IMR-90 (cell line): ENCODE measurements at regions not wholly inside any gene's neighbourhood (a gene's known extent, or its start where the extent isn't known, plus 50 kb on each side); places are given as distances from the start of the nearest gene placed in this dataset.
A peak's percentile ranks its signal among the peaks of the same experiment; 100 is the strongest.

Experiments
- ATAC-seq: fragments of 200-7000 bp; cut with Tn5 transposase; 2 replicates; pipeline ENCODE4 v1.9.1; 2020; ENCODE audit warnings: low read depth, mild to moderate bottlenecking, moderate library complexity
- BruUV-seq: library from RNA; stranded (reverse); fragments of 400-500 nt; replicated peaks from 2 replicates; lab custom pipeline; 2021; lab: Mats Ljungman, UMichigan
- CTCF ChIA-PET: fragments of 300-600 bp; formaldehyde crosslinking; extraction: SDS; loops from one replicate; lab custom pipeline; 2021; ENCODE audit warnings: antibody characterized with exemption; lab: Yijun Ruan, JAX
- POLR2A ChIA-PET: fragments of 300-600 bp; sonication (Branson Sonifier 250); formaldehyde crosslinking; loops from one replicate; lab custom pipeline; 2022; ENCODE audit warnings: antibody characterized with exemption; ENCODE audit not compliant: unreplicated experiment; lab: Charles Lee
- DNase-seq: peaks from one replicate; pipeline ENCODE4 v3.0.0; 2013
- H2AFZ ChIP-seq: replicated peaks from 2 replicates; pipeline ENCODE3; 2013; ENCODE audit warnings: low read length, mild to moderate bottlenecking; ENCODE audit not compliant: poor library complexity
- H2AK5ac ChIP-seq: 2 replicates; pipeline ENCODE4 v1.6.1; 2013; ENCODE audit warnings: low read depth, low read length, inconsistent platforms
- H2AK9ac ChIP-seq: replicated peaks from 2 replicates; pipeline ENCODE3; 2013; ENCODE audit warnings: mild to moderate bottlenecking, low read depth, low read length, moderate library complexity; ENCODE audit not compliant: poor library complexity
- H2BK120ac ChIP-seq: 2 replicates; pipeline ENCODE4 v1.6.1; 2013; ENCODE audit warnings: low read depth, low read length, inconsistent platforms
- H2BK15ac ChIP-seq: 3 replicates; pipeline ENCODE4 v1.6.1; 2013; ENCODE audit warnings: low read depth, low read length, inconsistent platforms
- H2BK20ac ChIP-seq: 2 replicates; pipeline ENCODE4 v1.6.1; 2013; ENCODE audit warnings: low read depth, mild to moderate bottlenecking, inconsistent platforms, low read length, moderate library complexity
- H2BK5ac ChIP-seq: 2 replicates; pipeline ENCODE4 v1.6.1; 2013; ENCODE audit warnings: mild to moderate bottlenecking, low read depth, low read length, inconsistent platforms; ENCODE audit not compliant: poor library complexity, severe bottlenecking
- H3K14ac ChIP-seq: replicated peaks from 2 replicates; pipeline ENCODE4 v1.6.1; 2013; ENCODE audit warnings: low read depth, low read length, inconsistent platforms
- H3K18ac ChIP-seq: 2 replicates; pipeline ENCODE4 v1.6.1; 2013; ENCODE audit warnings: low read depth, low read length, control low read depth
- H3K23ac ChIP-seq: 2 replicates; pipeline ENCODE4 v1.6.1; 2013; ENCODE audit warnings: low read depth, low read length, inconsistent platforms
- H3K27ac ChIP-seq: 2 replicates; pipeline ENCODE4 v1.5.1; 2013; ENCODE audit warnings: mild to moderate bottlenecking, control low read depth, low read length; ENCODE audit not compliant: insufficient read depth
- H3K27me3 ChIP-seq: 2 replicates; pipeline ENCODE4 v1.6.1; 2013; ENCODE audit warnings: low read length; ENCODE audit not compliant: control insufficient read depth, insufficient read depth
- H3K36me3 ChIP-seq: 2 replicates; pipeline ENCODE4 v1.6.1; 2013; ENCODE audit warnings: low read length, mixed read lengths; ENCODE audit not compliant: control insufficient read depth, insufficient read depth
- H3K4ac ChIP-seq: 2 replicates; pipeline ENCODE4 v1.6.1; 2013; ENCODE audit warnings: low read depth, low read length, inconsistent platforms
- H3K4me1 ChIP-seq: 2 replicates; pipeline ENCODE4 v1.6.1; 2013; ENCODE audit warnings: low read length, mixed read lengths; ENCODE audit not compliant: control insufficient read depth, insufficient read depth
- H3K4me2 ChIP-seq: 2 replicates; pipeline ENCODE4 v1.6.1; 2013; ENCODE audit warnings: low read depth, mild to moderate bottlenecking, control low read depth, low read length, moderate library complexity
- H3K4me3 ChIP-seq: 2 replicates; pipeline ENCODE4 v1.5.1; 2013; ENCODE audit warnings: low read depth, mild to moderate bottlenecking, control low read depth, low read length, moderate library complexity; ENCODE audit not compliant: insufficient read depth
- H3K56ac ChIP-seq: 2 replicates; pipeline ENCODE4 v1.6.1; 2013; ENCODE audit warnings: low read length, inconsistent platforms; ENCODE audit not compliant: insufficient read depth; ENCODE audit errors: extremely low read depth
- H3K79me1 ChIP-seq, 2 experiments: 2 replicates each; pipeline ENCODE4 v1.6.1; 2013; ENCODE audit warnings: low read length in 2 of 2, inconsistent platforms in 1 of 2, low read depth in 1 of 2
- H3K9ac ChIP-seq: 2 replicates; pipeline ENCODE4 v1.6.1; 2013; ENCODE audit warnings: low read depth, low read length, control low read depth
- H3K9me1 ChIP-seq: 2 replicates; pipeline ENCODE4 v1.6.1; 2013; ENCODE audit warnings: low read length, inconsistent platforms; ENCODE audit not compliant: insufficient read depth
- H3K9me3 ChIP-seq: 2 replicates; pipeline ENCODE4 v1.6.1; 2013; ENCODE audit warnings: low read length; ENCODE audit not compliant: control insufficient read depth, insufficient read depth
- H4K20me1 ChIP-seq: 2 replicates; pipeline ENCODE4 v1.6.1; 2013; ENCODE audit warnings: low read length, inconsistent platforms; ENCODE audit not compliant: insufficient read depth
- H4K5ac ChIP-seq: 2 replicates; pipeline ENCODE4 v1.6.1; 2013; ENCODE audit warnings: mild to moderate bottlenecking, low read depth, low read length, control low read depth
- H4K8ac ChIP-seq, 2 experiments: 2 replicates each; pipeline ENCODE4 v1.6.1; 2013; ENCODE audit warnings: low read depth in 2 of 2, low read length in 2 of 2, control low read depth in 1 of 2, inconsistent platforms in 1 of 2
- H4K91ac ChIP-seq: 2 replicates; pipeline ENCODE4 v1.6.1; 2013; ENCODE audit warnings: low read depth, low read length, inconsistent platforms; ENCODE audit not compliant: insufficient read depth
- BHLHE40 ChIP-seq: fragments of 150-350 bp; IDR thresholded peaks from 2 replicates; pipeline ENCODE4 v1.6.1; 2016; ENCODE audit warnings: mild to moderate bottlenecking, low read depth, low read length
- CHD1 ChIP-seq: IDR thresholded peaks from 2 replicates; pipeline ENCODE4 v1.6.1; 2012; ENCODE audit warnings: low read depth, low read length, improper control_type of control experiment
- FOS ChIP-seq: fragments of 150-350 bp; IDR thresholded peaks from 2 replicates; pipeline ENCODE4 v1.6.1; 2016; ENCODE audit warnings: low read depth, low read length
- MAFK ChIP-seq: IDR thresholded peaks from 2 replicates; pipeline ENCODE4 v1.6.1; 2012; ENCODE audit warnings: low read depth, low read length, improper control_type of control experiment
- MAZ ChIP-seq: IDR thresholded peaks from 2 replicates; pipeline ENCODE4 v1.6.1; 2012; ENCODE audit warnings: low read depth, mild to moderate bottlenecking, low read length, improper control_type of control experiment, moderate library complexity, borderline replicate concordance
- MXI1 ChIP-seq: IDR thresholded peaks from 2 replicates; pipeline ENCODE4 v1.6.1; 2012; ENCODE audit warnings: low read depth, mild to moderate bottlenecking, low read length, moderate library complexity, borderline replicate concordance
- NFE2L2 ChIP-seq: fragments of 150-350 bp; IDR thresholded peaks from 2 replicates; pipeline ENCODE4 v1.6.1; 2016; ENCODE audit warnings: low read depth, mild to moderate bottlenecking, low read length
- POLR2A ChIP-seq: IDR thresholded peaks from 2 replicates; pipeline ENCODE4 v1.6.1; 2012; ENCODE audit warnings: mild to moderate bottlenecking, low read depth, low read length
- RAD21 ChIP-seq: IDR thresholded peaks from 2 replicates; pipeline ENCODE4 v1.6.1; 2012; ENCODE audit warnings: low read length, improper control_type of control experiment
- RCOR1 ChIP-seq: IDR thresholded peaks from 2 replicates; pipeline ENCODE4 v1.6.1; 2012; ENCODE audit warnings: mild to moderate bottlenecking, low read length, improper control_type of control experiment; ENCODE audit not compliant: insufficient replicate concordance
- RFX5 ChIP-seq: IDR thresholded peaks from 2 replicates; pipeline ENCODE4 v1.8.0; 2012; ENCODE audit warnings: low read depth, mild to moderate bottlenecking, low read length, moderate library complexity
- SMC3 ChIP-seq: fragments of 150-350 bp; IDR thresholded peaks from 2 replicates; pipeline ENCODE4 v1.6.1; 2016; ENCODE audit warnings: low read depth, mild to moderate bottlenecking, antibody characterized with exemption, low read length, moderate library complexity
- WGBS, 2 experiments: methylation state at CpG; one replicate each; pipeline versions ENCODE4 v1.1.5 to v1.1.7; 2013; ENCODE audit warnings: missing lambda C conversion rate in 2 of 2; ENCODE audit not compliant: insufficient read length in 1 of 2; ENCODE audit errors: extremely low coverage in 2 of 2; 5-methylcytosine and 5-hydroxymethylcytosine counted together
- dilution Hi-C: fragments of 300-500 bp; cut with HindIII; formaldehyde crosslinking; loops from one replicate; pipeline ENCODE4 v1.14.3; 2018; ENCODE audit warnings: low sequenced_read_pairs; ENCODE audit not compliant: unreplicated experiment
- in situ Hi-C: fragments of 300-500 bp; cut with MboI; formaldehyde crosslinking; loops from 3 replicates; pipeline ENCODE4 v1.14.3; 2019; ENCODE audit warnings: low sequenced_read_pairs, inconsistent platforms, mixed read lengths
- intact Hi-C: fragments of 100-400 bp; cut with micrococcal nuclease; formaldehyde crosslinking; loops from 2 replicates; pipeline ENCODE4 v1.10.0; 2022

GRCh38 chr3:110620118-110620517 lies 451.5 kb upstream of the NECTIN3 start:
- Histone ChIP-seq H4K91ac (no peak overlapping the region), H3K27ac (no peak overlapping the region), H3K4me2 (no peak overlapping the region), H4K8ac (no peak overlapping the region), H3K23ac (no peak overlapping the region), H3K79me1 (no peaks in the 10 kb centered on the region), H2AK9ac (no peak overlapping the region), H3K9ac (no peak overlapping the region), H3K18ac (no peak overlapping the region), H3K9me3 (no peaks in the 10 kb centered on the region), H3K4ac (no peak overlapping the region), H2AK5ac (no peak overlapping the region), H2AFZ (no peak overlapping the region), H3K14ac (no peak overlapping the region), H3K56ac (no peak overlapping the region), H2BK5ac (no peak overlapping the region), H2BK20ac (no peak overlapping the region), H3K36me3 (no peaks in the 10 kb centered on the region), H3K4me1 (0 out of 2 replicates have a peak, but pooled peaks cover under 1% of the 10 kb centered on the region), H2BK15ac (no peak overlapping the region), H3K4me3 (no peak overlapping the region), H2BK120ac (0 out of 2 replicates have a peak overlapping the region, but pooled peaks have one; percentile 3), H4K5ac (no peak overlapping the region), H4K20me1 (no peaks in the 10 kb centered on the region), H3K27me3 (no peaks in the 10 kb centered on the region), H3K9me1 (no peaks in the 10 kb centered on the region)
- ATAC-seq (no peak), DNase-seq (no peak)
- TF ChIP-seq MXI1 = no peak
- TF ChIP-seq CHD1 = no peak
- no peak for TF ChIP-seq POLR2A
- no peak for TF ChIP-seq RFX5
- no peak for TF ChIP-seq NFE2L2
- no peak for TF ChIP-seq MAFK
- no peak for TF ChIP-seq RAD21
- no peak for TF ChIP-seq MAZ
- no peak for TF ChIP-seq SMC3
- no peak for TF ChIP-seq BHLHE40
- TF ChIP-seq RCOR1 = no peak
- no peak for TF ChIP-seq FOS
- dilution Hi-C loops (no loop called here), in situ Hi-C loops (no loop called here), intact Hi-C loops (no loop called here)
- BruUV-seq = no TSS peak
- ChIA-PET CTCF (no interaction called here), POLR2A (no interaction called here)
- no CpG with 5 or more reads among the region's 4 CpGs for WGBS, 2 experiments
